ENCODE measurements at regions not wholly inside any gene's neighbourhood (a gene's known extent, or its start where the extent isn't known, plus 50 kb on each side); places are given as distances from the start of the nearest gene placed in this dataset.

DNA sequence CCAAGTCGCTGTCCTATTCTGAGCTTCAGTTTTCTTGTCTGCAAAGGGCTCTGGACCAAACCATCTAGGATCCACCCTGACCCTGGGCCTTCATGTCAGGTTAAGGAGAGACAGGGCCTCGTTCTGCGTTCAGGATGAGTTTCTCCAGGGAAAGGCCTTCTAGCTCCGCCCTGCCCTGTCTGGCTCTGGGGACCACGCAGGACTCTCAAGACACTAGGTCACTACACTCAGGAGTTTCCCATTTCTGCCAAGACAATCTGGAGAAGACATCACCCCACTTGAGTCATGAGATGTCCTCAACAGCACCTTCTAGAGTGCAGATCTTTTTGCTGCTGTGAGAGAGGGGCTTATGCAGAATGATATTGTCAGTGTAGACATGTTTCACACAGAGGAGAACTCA, 53.2 kb upstream of the KCNMB1 start:
- no peak overlapping the region for H3K4me3 ChIP-seq
- H3K27me3 ChIP-seq: no peaks in the 10 kb centered on the region
- DNase-seq: no peak
- peaks cover 0 to 6% (median 5%) of the 10 kb centered on the region in 4 donors for H3K9me3 ChIP-seq
- intact Hi-C loops (cut with DNase I; ENCODE audit: low total_unique reads): no loop called here
- no peaks in the 10 kb centered on the region for H3K36me3 ChIP-seq
- H3K4me1 ChIP-seq: no peaks in the 10 kb centered on the region
- TF ChIP-seq, protein P1, sequence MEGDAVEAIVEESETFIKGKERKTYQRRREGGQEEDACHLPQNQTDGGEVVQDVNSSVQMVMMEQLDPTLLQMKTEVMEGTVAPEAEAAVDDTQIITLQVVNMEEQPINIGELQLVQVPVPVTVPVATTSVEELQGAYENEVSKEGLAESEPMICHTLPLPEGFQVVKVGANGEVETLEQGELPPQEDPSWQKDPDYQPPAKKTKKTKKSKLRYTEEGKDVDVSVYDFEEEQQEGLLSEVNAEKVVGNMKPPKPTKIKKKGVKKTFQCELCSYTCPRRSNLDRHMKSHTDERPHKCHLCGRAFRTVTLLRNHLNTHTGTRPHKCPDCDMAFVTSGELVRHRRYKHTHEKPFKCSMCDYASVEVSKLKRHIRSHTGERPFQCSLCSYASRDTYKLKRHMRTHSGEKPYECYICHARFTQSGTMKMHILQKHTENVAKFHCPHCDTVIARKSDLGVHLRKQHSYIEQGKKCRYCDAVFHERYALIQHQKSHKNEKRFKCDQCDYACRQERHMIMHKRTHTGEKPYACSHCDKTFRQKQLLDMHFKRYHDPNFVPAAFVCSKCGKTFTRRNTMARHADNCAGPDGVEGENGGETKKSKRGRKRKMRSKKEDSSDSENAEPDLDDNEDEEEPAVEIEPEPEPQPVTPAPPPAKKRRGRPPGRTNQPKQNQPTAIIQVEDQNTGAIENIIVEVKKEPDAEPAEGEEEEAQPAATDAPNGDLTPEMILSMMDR (IDR thresholded peaks at IDR 0.05): no peak
- TF ChIP-seq POLR2A (IDR thresholded peaks at IDR 0.05) (no peak), POLR2AphosphoS5 (IDR thresholded peaks at IDR 0.05) (no peak), EP300 (IDR thresholded peaks at IDR 0.05) (no peak)
- 81 to 90% (median 85%) methylated on average over 5 of the region's 5 CpGs for WGBS, 5 donors
- no peak overlapping the region for H3K27ac ChIP-seq

DNA sequence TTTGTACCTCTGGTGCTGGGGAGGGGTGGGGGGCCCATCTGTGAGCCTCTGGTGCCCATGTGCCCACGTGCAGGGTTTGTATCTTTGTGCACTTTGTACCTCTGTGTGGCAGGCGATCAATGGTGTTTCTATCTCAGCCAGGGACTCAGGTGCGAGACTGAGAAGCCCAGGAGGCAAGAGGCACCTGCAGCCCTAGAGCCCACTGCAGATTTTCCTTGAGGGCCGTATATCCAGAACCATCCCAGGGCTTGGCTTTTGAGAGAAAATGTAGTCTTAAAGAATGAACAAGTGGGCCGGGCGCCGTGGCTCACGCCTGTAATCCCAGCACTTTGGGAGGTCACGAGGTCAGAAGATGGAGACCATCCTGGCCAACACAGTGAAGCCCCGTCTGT, 52.2 kb upstream of the KCNMB1 start:
- no peaks in the 10 kb centered on the region for H3K4me1 ChIP-seq
- intact Hi-C loops (cut with DNase I; ENCODE audit: low total_unique reads): no loop called here
- no peak for TF ChIP-seq POLR2A (IDR thresholded peaks at IDR 0.05)
- TF ChIP-seq EP300 (IDR thresholded peaks at IDR 0.05): no peak
- no peaks in the 10 kb centered on the region for H3K27me3 ChIP-seq
- no peaks in the 10 kb centered on the region for H3K9me3 ChIP-seq
- H3K4me3 ChIP-seq: no peak overlapping the region
- H3K36me3 ChIP-seq: no peaks in the 10 kb centered on the region
- 81 to 90% (median 88%) methylated on average over 10 of the region's 10 CpGs for WGBS, 5 donors
- no peak for DNase-seq
- no peak overlapping the region for H3K27ac ChIP-seq

DNA sequence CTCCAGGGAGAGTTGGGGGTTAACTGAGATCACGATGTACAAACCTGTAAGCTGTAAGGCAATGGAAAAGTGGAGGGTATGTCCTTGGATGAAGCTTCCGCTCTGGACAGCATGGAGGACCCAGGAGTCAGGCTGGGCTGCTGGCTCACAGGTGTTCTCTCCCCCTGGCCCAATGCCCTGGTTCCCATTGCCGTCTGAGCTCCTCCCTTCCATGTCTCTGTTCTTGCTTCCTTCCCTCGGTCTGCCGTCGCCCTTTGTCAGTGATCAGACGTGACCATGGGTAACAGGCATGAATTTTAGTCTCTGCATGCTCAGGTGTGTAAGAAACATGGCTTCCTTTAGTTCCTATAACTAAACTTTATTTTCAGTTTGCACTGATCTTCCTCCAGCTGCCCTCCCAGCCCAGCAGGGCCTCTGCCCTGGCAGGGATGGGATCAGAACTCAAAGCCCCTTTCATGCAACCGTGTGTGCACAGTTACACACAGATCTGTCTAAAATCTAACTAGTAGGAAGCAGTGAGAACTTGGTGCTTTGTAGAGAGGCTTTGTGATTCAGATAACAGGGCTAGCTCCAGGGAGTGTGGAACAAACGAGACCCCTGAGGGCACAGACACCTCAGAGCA, 51.7 kb upstream of the KCNMB1 start:
- Histone ChIP-seq H3K36me3 (no peaks in the 10 kb centered on the region), H3K9me3 (no peaks in the 10 kb centered on the region), H3K27me3 (no peaks in the 10 kb centered on the region), H3K4me1 (no peaks in the 10 kb centered on the region), H3K27ac (no peak overlapping the region), H3K4me3 (no peak overlapping the region)
- intact Hi-C loops (cut with DNase I; ENCODE audit: low total_unique reads): no loop called here
- no peak for TF ChIP-seq POLR2A (IDR thresholded peaks at IDR 0.05)
- TF ChIP-seq POLR2AphosphoS5 (IDR thresholded peaks at IDR 0.05): no peak
- 72 to 80% (median 78%) methylated on average over 9 of the region's 9 CpGs for WGBS, 5 donors
- no peak for DNase-seq

DNA sequence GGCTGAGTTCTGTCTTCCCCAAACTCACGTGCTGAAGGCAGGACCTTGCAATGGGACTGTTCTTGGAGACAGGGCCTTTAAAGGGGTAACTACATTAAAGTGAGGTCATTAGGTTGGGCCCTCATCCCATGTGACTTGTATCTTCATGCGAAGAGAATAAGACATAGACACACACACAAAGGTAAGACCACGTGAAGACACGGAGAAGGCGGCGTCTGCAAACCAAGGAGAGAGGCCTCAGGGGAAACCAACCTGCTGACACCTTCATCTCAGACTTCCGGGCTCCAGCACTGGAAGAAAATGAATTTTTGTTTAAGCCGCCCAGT, 50.7 kb upstream of the KCNMB1 start:
- Histone ChIP-seq H3K4me1 (peaks cover 0 to 5% (median 4%) of the 10 kb centered on the region in 4 donors), H3K36me3 (no peaks in the 10 kb centered on the region), H3K27me3 (no peaks in the 10 kb centered on the region), H3K9me3 (no peaks in the 10 kb centered on the region), H3K4me3 (no peak overlapping the region), H3K27ac (no peak overlapping the region)
- intact Hi-C loops (cut with DNase I; ENCODE audit: low total_unique reads): loop anchor here (5.0 kb wide), 1 partner anchor 192 kb away; no protein-coding TSS in a partner anchor
- 63 to 89% (median 77%) methylated on average over 8 of the region's 8 CpGs for WGBS, 5 donors
- DNase-seq: no peak
- TF ChIP-seq EP300 (IDR thresholded peaks at IDR 0.05): no peak
- no peak for TF ChIP-seq POLR2AphosphoS5 (IDR thresholded peaks at IDR 0.05)
- TF ChIP-seq POLR2A (IDR thresholded peaks at IDR 0.05): no peak
- TF ChIP-seq, protein P1 (IDR thresholded peaks at IDR 0.05): no peak

DNA sequence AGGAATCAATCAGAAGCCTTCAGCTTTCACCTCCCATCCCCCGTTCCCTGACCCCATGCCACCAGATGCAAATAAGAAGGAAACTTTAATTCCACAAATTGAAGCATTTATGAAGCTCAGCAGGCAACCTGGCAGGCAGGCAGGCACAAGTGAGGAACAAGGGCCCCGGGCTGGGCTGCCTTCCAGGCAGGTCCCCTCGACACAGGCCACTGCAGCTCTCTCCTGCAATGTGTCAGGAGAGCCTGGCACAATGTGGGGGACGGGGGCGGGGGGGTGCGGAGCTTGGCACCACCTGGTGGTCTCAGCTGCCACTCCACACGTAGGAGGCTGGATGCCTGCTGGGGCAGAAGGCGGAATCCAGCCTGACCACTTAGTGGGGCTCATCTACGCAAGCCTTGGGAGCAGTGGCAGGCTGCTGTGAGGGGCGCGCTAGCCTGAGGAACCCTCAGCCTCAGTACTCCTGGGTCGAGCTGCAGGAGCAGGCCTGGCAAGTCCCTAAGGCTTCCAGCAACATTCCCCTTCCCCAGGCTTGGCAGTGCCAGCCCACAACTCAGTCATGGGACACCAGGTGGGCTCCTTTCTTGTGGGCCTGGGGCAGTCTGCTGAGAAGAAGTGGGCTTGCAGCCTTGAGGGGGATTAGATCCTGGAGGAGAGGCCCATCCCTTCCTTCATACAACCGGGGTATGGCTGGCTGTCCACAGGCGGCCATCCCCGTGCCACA, 50.2 kb upstream of the KCNMB1 start:
- intact Hi-C loops (cut with DNase I; ENCODE audit: low total_unique reads): loop anchor here (5.0 kb wide), 1 partner anchor 193 kb away; no protein-coding TSS in a partner anchor
- no peaks in the 10 kb centered on the region for H3K27me3 ChIP-seq
- H3K36me3 ChIP-seq: no peaks in the 10 kb centered on the region
- no peaks in the 10 kb centered on the region for H3K9me3 ChIP-seq
- whole genome bisulfite sequencing, 5 donors: 77 to 90% (median 89%) methylated on average over 11 to 15 of the region's 15 CpGs
- peaks cover 0 to 6% (median 6%) of the 10 kb centered on the region in 4 donors for H3K4me1 ChIP-seq
- no peak for TF ChIP-seq EP300 (IDR thresholded peaks at IDR 0.05)
- TF ChIP-seq, protein P1 (IDR thresholded peaks at IDR 0.05): no peak
- TF ChIP-seq POLR2AphosphoS5 (IDR thresholded peaks at IDR 0.05): no peak
- no peak for TF ChIP-seq POLR2A (IDR thresholded peaks at IDR 0.05)
- H3K27ac ChIP-seq: no peak overlapping the region
- no peak for DNase-seq
- no peak overlapping the region for H3K4me3 ChIP-seq

All from stomach (tissue), 8 donors.